ENCODE measurements at regions not wholly inside any gene's neighbourhood (a gene's known extent, or its start where the extent isn't known, plus 50 kb on each side); places are given as distances from the start of the nearest gene placed in this dataset.

DNA sequence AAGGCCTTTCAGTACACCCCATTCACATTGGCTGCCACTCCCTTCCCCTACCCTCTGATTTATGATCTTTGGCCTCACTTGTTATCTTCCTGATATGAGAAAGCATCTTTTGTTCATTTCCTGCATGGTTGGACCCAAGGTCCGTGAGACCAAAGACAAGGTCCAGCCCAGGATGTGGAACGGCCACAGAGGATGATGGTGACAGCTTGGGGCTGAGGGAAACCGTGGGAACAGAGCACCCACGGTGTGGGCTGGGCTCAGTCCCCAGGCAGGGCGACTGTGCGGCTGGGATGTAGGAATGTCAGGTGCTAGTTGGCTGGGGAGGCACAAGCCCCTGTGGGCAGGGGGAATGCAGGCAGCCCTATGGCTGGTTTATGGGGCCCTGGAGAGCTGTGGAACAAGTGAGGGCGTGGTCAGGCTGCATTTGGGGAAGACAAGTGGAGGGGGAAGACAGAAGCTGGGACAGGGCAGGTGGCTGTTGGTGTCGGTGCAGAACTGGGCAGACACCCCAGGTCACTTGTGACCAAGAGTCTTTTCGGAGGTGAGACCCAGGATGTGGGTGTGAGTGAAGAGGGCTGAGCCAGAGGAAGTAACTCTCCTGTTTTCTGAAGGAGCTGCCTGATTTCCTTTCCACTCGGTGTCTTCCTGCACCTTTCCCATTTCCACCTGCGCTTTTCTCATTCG lies 51.7 kb upstream of the IGFBP3 start:
- TF ChIP-seq POLR2A (IDR thresholded peaks at IDR 0.05) = no peak
- TF ChIP-seq, protein P1, sequence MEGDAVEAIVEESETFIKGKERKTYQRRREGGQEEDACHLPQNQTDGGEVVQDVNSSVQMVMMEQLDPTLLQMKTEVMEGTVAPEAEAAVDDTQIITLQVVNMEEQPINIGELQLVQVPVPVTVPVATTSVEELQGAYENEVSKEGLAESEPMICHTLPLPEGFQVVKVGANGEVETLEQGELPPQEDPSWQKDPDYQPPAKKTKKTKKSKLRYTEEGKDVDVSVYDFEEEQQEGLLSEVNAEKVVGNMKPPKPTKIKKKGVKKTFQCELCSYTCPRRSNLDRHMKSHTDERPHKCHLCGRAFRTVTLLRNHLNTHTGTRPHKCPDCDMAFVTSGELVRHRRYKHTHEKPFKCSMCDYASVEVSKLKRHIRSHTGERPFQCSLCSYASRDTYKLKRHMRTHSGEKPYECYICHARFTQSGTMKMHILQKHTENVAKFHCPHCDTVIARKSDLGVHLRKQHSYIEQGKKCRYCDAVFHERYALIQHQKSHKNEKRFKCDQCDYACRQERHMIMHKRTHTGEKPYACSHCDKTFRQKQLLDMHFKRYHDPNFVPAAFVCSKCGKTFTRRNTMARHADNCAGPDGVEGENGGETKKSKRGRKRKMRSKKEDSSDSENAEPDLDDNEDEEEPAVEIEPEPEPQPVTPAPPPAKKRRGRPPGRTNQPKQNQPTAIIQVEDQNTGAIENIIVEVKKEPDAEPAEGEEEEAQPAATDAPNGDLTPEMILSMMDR (IDR thresholded peaks at IDR 0.05 in 4 of 5, conservative IDR thresholded peaks at IDR 0.05 in 1 of 5) = no peak
